HG02642 (cell line): ENCODE measurements at regions not wholly inside any gene's neighbourhood (a gene's known extent, or its start where the extent isn't known, plus 50 kb on each side); places are given as distances from the start of the nearest gene placed in this dataset.

ENCODE experiments used
- ATAC-seq: cut with Tn5 transposase; IDR thresholded peaks from one replicate; pipeline ENCODE4 v1.9.1; 2021; ENCODE audit warnings: mild to moderate bottlenecking; ENCODE audit not compliant: unreplicated experiment, poor library complexity

GRCh38 chr4:36492041-36492440, 210.6 kb downstream of the DTHD1 start:
- no peak for ATAC-seq

DNA sequence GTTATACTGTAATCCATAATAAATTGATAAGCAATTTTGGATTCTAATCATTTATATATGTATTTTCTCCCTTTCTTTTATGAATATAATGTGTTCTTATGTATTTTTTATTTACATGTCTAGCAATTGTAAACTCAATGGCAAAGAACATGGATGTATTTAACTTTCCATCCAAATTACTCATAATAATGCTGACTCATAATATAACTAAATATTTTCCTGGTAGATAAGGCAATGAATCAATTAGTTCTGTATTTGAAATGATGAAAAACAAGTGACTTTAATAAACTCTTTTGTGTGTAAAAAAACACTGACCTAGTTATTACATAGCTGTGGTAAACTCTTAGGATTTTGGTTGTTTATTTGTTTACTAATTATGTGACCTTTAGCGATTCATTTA, 211.2 kb downstream of the DTHD1 start:
- no peak for ATAC-seq

DNA sequence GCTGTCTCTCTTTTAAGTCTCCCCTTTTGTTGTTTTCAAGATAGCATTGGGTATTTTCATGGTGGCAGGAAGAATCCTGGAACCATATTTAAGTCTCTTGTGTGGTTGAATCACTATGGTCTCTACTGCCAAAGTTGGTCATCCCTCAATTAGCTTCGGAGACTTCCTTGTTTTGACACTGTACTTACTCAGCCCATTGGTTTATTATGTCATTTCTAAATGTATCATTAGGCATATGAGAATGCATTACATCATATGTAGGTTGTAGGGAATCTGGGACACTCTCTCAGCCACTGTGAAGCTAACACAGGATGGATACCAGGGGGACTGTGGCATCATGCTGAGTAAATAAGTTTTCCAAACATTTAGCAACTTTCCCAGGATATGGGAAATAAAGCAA, 211.8 kb downstream of the DTHD1 start:
- ATAC-seq: no peak

DNA sequence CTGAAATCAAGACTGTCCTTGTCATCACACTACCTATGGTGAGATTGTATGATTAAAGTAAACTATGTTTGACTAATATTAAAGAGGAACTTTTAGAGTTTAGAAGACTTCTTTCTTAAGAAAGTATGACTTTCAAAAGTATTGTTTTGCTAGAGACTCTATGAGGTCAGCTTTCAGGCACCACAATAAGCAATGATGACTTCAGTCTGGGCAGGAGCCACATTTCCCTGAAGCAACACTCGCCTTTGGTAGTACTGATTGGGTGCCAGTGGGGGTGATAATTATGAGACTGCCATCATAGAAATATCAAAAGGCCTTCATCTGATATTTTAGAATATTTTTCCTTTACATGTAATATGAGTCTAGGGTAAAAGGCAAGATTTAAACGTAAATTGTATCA, 212.6 kb downstream of the DTHD1 start:
- no peak for ATAC-seq

GRCh38 chr4:36494747-36495146, 213.3 kb downstream of the DTHD1 start:
- ATAC-seq: no peak

DNA sequence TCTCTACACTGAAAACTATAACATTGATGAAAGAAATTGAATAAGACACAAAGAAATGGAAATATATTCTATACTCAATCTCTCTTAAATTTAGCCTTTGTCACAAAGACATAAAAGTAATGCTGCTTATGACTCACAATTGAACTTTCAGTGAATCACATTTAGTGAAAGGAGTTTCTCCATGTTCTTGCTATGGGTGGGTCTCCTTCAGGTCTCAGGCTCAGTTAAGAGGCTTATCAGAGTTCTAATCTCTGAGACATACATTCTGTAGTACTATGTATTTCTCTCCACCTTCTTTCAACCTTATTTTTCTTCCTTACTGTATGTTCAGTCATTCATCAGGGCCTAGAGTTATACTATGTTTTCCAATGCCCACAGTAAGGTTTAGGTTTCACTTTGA, 220.9 kb downstream of the DTHD1 start:
- ATAC-seq: no peak

DNA sequence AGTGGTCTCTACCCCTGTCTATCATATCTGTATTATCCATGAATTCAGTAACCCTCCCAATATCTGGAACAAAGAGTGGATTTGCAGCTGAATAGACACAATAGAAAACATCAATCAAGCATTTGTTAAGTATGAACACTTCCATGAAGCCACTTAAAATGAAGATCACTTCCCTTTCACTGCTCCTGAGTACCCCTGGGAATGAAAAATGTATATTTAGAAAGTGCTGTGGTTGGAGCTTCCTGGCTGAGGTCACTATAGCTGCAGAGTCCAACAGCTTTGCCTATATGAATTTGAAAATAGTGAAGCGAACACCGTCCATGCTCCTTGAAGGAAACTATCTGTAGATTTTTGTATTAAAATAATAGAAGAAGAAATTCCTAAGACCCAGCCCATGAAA, 227.0 kb downstream of the DTHD1 start:
- ATAC-seq: no peak

DNA sequence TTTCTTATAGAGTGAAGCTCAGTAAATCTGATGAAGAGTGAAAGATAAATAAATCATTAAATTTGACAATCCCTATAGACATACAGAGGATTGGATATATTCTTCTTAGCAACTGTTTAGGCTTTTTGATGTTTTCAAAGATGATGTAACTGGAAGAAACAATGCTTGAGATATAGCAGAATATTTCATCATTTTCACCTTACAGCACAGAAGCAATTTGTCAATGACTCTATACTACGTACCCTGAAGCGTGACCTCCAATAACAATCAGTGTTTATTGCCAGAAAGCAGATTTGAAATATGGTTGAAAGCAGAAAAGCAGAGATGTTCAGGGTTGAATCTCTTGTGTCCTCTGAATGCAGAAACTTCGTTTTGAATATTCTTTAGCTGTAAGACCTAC, 228.4 kb downstream of the DTHD1 start:
- ATAC-seq: no peak

DNA sequence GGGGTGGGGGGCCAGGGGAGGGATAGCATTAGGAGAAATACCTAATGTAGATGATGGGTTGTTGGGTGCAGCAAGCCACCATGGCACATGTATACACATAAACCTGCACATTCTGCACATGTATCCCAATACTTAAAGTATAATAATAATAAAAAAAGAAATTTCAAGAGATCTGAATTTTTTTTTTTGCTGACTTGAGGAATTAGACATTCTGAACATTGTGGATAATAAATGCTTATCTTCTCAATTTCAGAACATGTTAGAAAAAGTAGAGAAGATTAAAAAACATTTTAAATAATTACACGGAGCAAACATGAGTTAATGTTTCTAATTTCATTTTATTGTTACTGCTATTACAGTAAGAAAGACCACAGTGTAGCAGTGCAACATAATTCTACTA, 230.4 kb downstream of the DTHD1 start:
- no peak for ATAC-seq

DNA sequence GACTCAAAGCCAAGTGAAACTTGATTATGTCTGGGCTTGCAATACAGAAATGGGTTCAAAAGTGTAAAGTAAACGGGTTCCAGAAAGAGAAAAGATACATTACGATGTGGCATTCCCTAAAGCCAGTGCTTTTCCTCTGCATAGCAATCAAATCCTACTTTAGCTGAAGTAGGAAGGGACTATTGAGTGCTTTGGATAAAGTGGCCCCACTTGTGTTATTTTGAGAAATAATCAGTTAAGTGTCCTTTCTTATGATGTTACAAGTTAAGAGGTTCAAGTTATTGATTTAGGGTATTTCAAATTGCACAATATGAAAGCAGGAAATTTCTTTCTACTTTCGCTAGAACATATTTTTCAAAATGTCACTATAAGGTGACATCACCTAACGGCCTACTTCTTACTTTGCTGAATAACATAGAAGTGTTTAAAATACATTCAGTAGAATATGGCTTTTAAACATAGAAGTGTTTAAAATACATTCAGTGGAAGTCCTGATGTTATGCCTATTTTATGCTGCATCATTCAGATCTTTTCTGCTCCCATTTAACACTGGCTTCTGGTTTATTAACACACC, 235.2 kb downstream of the DTHD1 start:
- no peak for ATAC-seq

DNA sequence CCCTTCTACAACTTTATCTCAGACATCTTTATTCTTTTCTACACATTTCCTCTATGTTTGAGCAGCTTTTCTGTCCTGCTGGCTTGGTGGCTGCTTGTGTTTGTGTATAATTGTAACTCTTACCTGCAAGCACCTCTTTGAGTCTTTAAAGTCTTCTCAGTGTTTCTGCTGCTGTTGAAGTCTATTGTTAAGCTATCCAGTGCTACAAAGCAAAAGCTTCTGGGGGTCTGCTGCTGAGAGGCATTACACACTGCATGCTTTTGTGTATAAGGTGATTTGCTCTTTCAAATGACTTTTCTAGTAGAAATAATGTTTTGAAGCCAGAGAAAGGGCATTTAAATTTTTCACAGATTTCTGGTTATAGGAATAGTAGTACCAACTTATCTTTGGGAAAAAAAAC, 241.8 kb downstream of the DTHD1 start:
- ATAC-seq: no peak

DNA sequence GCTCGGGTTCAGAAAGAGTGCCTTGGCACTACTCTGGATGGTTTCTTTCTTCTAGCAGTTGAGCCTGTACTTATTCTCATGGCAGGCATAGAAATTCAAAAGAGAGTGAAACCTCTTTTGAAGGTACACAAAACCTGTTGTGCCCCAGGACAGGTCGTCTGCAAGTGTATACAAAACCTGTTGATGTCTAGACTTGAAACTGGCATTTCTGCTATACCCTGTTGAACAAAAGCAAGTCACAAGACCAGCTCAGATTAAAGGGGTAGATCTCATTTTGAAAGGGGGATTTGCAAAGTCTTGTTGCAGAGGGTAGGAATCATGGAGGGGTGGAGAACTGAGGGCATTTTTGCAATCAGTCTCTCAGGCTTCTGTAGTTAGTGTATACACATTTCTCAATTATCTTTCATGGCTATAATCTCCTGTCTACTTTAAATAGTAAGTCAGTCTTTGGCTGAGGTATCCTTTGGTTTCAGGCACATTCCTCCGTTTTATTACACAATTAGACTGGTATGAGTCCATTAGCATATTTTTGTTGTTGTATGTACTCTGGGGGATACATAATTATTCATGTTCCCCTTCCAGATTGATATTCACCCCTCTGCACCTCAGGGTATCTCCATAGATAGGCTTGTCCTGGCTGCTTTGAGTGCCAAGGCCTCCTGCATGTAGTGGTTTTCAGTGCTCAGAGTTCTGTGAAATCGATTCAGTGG, 251.4 kb downstream of the DTHD1 start:
- ATAC-seq: no peak

DNA sequence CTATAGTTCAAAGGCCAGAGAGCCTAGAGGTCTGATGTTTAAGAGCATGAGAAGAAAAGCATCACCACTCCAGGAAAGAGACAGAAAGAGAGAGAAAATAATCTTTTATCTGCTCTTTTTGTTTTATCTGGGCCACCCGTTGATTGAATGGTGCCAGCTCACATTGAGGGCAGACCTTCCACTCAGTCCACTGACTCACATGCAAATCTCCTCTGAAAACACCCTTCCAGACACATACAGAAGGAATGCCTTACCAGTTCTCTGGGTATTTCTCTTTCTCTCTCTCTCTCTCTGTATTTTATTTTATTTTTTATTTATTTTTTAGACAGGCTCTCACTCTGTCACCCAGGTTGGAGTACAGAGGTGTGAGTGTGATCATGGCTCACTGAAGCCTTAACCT, 252.5 kb downstream of the DTHD1 start:
- ATAC-seq: no peak

- no peak for ATAC-seq
These were observed 266.0 kb downstream of the DTHD1 start for GRCh38 chr4:36547383-36547782.

GRCh38 chr4:36549252-36549651, 267.8 kb downstream of the DTHD1 start:
- no peak for ATAC-seq

DNA sequence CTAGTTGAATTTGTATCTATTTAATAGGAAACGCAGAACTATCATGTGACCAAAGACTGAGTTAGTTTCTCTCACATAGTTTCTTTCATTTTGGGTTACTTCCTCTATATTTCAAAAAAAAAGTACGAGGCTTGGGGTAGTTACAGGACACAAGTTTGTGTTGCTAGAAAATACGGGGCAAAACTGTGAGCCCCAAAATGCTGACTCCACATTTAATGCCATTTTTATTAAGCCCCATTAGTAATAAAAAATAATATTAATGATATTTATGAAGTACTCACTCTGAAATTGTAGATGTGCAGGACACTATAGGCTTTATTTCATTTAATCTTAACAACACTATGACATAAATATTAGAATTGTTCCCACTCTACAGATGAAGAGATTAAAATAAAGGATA, 268.6 kb downstream of the DTHD1 start:
- ATAC-seq: no peak

DNA sequence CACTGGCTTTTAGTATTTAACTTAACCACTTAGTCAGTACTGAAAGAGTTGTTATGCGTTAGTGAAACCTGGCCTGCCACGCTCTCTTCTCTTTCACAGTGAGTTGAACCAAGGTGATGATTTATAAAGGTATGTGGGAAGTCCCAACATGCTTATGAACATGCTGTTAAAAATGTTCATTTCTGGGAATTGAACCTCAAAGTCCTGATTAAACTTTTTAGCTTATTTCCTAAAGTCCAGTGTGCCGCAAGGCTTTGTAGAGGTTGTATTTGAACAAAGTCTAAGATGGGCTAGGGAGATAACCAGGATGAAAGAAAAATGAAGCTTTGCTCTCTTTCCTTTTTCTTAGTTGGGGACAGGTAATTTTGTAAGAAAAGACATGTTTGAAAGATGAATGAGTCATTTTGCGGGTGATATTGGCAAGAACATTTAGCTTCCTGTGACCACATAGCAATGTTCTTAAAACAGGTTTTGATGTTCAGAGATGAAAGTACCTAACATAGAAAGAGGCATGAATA, 270.3 kb downstream of the DTHD1 start:
- peak; percentile 96 for ATAC-seq

DNA sequence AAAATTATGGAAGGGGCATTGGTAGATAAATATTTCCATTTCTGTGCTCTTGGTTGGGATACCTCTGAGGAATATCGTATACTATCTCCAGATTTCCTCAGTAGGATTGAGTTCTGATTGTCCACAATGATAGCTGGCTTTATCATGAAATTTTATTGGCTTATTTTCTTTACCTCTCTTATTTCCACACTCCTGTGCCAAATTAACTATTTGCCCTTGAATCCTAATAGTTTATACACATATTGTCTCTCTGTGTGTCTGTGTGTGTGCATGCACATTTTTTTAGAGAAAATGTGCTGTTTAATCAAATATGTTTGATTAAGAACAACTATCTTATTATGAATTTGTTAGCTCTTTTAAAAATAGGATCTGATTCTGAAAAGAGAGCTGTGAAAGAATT, 271.6 kb downstream of the DTHD1 start:
- no peak for ATAC-seq

DNA sequence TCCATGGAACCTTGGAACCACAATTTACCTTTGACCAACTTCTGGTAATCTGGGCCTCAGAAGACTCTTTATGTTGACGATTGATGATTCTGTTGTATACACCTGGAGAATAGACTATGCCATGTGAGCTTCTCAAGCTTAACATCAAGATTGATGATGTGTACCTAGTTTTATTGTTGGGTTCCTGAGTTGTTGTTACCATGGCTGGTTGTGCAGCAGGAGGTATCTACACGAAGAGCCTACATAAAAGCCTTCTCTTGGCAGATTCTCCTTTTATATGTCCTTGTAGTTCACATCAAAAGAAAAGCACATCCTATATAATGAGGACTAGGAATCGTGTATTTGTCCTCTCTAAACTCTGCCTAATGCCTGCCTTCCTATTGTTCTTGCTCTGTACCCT, 272.0 kb downstream of the DTHD1 start:
- no peak for ATAC-seq

DNA sequence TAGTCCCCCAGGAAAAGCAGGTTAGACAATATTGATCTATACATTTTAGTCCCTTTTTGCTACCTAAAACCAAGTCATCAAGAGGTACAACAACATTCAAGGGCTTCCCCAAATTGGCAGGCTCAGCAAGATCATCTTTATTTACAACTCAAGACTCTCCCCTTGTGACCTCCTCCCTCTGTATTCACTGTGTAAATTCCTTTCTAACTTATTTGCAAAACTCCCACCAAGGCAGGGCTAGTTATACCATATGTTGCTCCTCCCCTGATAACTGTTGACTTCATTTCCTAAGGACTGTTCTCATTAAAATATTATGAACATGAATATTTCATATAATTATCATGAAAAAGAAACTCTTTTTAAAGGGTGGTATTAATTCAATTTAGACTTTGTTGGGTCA, 275.6 kb downstream of the DTHD1 start:
- no peak for ATAC-seq

DNA sequence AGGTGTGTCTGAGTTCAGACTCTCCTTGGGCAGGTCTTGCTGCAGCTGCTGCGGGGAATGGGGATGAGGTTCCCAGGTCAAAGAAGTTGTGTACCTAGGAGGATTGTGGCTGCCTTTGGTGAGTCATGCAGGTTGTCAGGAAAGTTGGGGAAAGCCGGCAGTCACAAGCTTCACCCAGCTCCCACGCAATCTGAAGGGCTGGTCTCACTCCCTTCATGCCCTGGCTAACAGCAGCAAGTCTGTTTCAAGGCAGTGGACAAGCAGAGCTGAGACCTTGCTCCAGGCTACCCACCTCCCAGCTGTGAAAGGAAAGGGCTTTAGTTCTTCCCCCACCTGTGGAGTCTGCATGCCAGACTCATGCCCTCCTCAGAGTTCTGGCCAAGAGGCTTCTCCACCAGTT, 287.2 kb downstream of the DTHD1 start:
- no peak for ATAC-seq

DNA sequence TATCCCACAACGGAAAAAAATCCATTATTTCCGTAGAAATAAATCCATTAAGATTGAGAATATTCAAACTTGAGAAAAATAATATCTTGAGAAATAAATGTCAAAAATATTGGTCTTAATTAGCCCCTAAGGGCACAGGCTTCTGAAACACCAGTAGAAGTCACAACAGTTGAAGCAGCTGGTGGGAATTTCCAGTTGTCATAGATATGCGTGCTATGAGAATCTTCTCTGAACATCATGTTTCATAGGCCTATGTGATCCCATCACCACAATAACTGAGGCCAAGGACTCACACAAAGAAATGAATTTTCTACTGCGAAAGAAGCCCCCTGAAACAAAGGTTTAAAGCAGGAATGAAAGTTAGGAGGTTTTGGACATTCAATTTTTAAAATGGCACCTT, 292.0 kb downstream of the DTHD1 start:
- ATAC-seq: no peak
